Putamen (tissue), 1 donor: ENCODE measurements at regions not wholly inside any gene's neighbourhood (a gene's known extent, or its start where the extent isn't known, plus 50 kb on each side); places are given as distances from the start of the nearest gene placed in this dataset.
A peak's percentile ranks its signal among the peaks of the same experiment; 100 is the strongest.

Experiments used
- DNase-seq: peaks from one replicate; pipeline ENCODE4 v3.0.0-alpha.2; 2016; ENCODE audit warnings: low spot score

GRCh38 chr5:30932273-30933017 lies 261.0 kb upstream of the CDH6 start:
- DNase-seq: peak; percentile 36

- DNase-seq: no peak
These were observed 262.8 kb upstream of the CDH6 start for GRCh38 chr5:30930736-30931135.

- no peak for DNase-seq
These were observed 264.5 kb upstream of the CDH6 start for GRCh38 chr5:30928956-30929355.

GRCh38 chr5:30926218-30926617 lies 267.3 kb upstream of the CDH6 start:
- no peak for DNase-seq

GRCh38 chr5:30921388-30921787 lies 272.1 kb upstream of the CDH6 start:
- DNase-seq: no peak

- no peak for DNase-seq
These were observed 275.3 kb upstream of the CDH6 start for GRCh38 chr5:30918171-30918570.

- no peak for DNase-seq
These were observed 285.1 kb upstream of the CDH6 start for GRCh38 chr5:30908356-30908755.

GRCh38 chr5:30900367-30900766 lies 293.1 kb upstream of the CDH6 start:
- no peak for DNase-seq

GRCh38 chr5:30894811-30895210 lies 298.7 kb upstream of the CDH6 start:
- no peak for DNase-seq

- DNase-seq: no peak
These were observed 301.8 kb upstream of the CDH6 start for GRCh38 chr5:30891660-30892059.

GRCh38 chr5:30890377-30890776 lies 303.1 kb upstream of the CDH6 start:
- no peak for DNase-seq

GRCh38 chr5:30880514-30880913 lies 313.0 kb upstream of the CDH6 start:
- DNase-seq: no peak

- DNase-seq: no peak
These were observed 313.6 kb upstream of the CDH6 start for GRCh38 chr5:30879887-30880286.

- no peak for DNase-seq
These were observed 314.7 kb upstream of the CDH6 start for GRCh38 chr5:30878746-30879145.

GRCh38 chr5:30878296-30878695 lies 315.2 kb upstream of the CDH6 start:
- DNase-seq: no peak

- no peak for DNase-seq
These were observed 319.0 kb upstream of the CDH6 start for GRCh38 chr5:30874241-30875034.

GRCh38 chr5:30871196-30871595 lies 322.3 kb upstream of the CDH6 start:
- peak; percentile 78 for DNase-seq

GRCh38 chr5:30867711-30868110 lies 325.8 kb upstream of the CDH6 start:
- DNase-seq: no peak

GRCh38 chr5:30866142-30866541 lies 327.3 kb upstream of the CDH6 start:
- no peak for DNase-seq

GRCh38 chr5:30856242-30856641 lies 337.2 kb upstream of the CDH6 start:
- no peak for DNase-seq

- no peak for DNase-seq
These were observed 340.3 kb upstream of the CDH6 start for GRCh38 chr5:30853158-30853557.

- DNase-seq: no peak
These were observed 342.6 kb upstream of the CDH6 start for GRCh38 chr5:30850866-30851265.

- no peak for DNase-seq
These were observed 343.4 kb upstream of the CDH6 start for GRCh38 chr5:30849931-30850710.
